GM23338 (cell line): ENCODE measurements at regions not wholly inside any gene's neighbourhood (a gene's known extent, or its start where the extent isn't known, plus 50 kb on each side); places are given as distances from the start of the nearest gene placed in this dataset.

Experiments used
- ATAC-seq: fragments of 200-7000 bp; cut with Tn5 transposase; 3 replicates; pipeline ENCODE4 v1.9.1; 2020
- DNase-seq: peaks from one replicate; pipeline ENCODE4 v3.0.0-alpha.2; 2015; ENCODE audit warnings: low spot score
- H2AFZ ChIP-seq: fragments of 200-600 bp; sonication (generic); 2 replicates; pipeline ENCODE4 v1.8.0; 2016; ENCODE audit warnings: antibody characterized with exemption, mild to moderate bottlenecking, moderate library complexity
- H3F3A ChIP-seq: fragments of 200-600 bp; sonication (generic); replicated peaks from 2 replicates; pipeline ENCODE4 v1.8.0; 2017; ENCODE audit warnings: antibody characterized with exemption, mixed run types, low read depth
- H3K27ac ChIP-seq: fragments of 200-600 bp; sonication (generic); 2 replicates; pipeline ENCODE4 v1.6.1; 2016; ENCODE audit warnings: low read depth
- H3K27me3 ChIP-seq: fragments of 200-600 bp; sonication (generic); 2 replicates; pipeline ENCODE4 v1.8.0; 2016; ENCODE audit warnings: mild to moderate bottlenecking, mixed run types, moderate library complexity; ENCODE audit not compliant: insufficient read depth
- H3K36me3 ChIP-seq: fragments of 200-600 bp; sonication (generic); 2 replicates; pipeline ENCODE4 v1.8.0; 2016; ENCODE audit warnings: mild to moderate bottlenecking; ENCODE audit not compliant: insufficient read depth
- H3K4me1 ChIP-seq: fragments of 200-600 bp; sonication (generic); 2 replicates; pipeline ENCODE4 v1.8.0; 2016; ENCODE audit warnings: mild to moderate bottlenecking, moderate library complexity; ENCODE audit not compliant: insufficient read depth
- H3K4me2 ChIP-seq: fragments of 200-600 bp; sonication (generic); 2 replicates; pipeline ENCODE4 v1.7.1; 2017; ENCODE audit warnings: mixed run types
- H3K4me3 ChIP-seq: fragments of 200-600 bp; sonication (generic); 2 replicates; pipeline ENCODE4 v1.6.1; 2016; ENCODE audit warnings: mixed run types
- H3K79me2 ChIP-seq: fragments of 200-600 bp; sonication (generic); replicated peaks from 2 replicates; pipeline ENCODE4 v1.8.0; 2017; ENCODE audit warnings: mild to moderate bottlenecking; ENCODE audit not compliant: insufficient read depth
- H3K9me2 ChIP-seq: fragments of 200-600 bp; sonication (generic); 2 replicates; pipeline ENCODE4 v1.8.0; 2017; ENCODE audit not compliant: insufficient read depth
- H4K20me1 ChIP-seq: fragments of 200-600 bp; sonication (generic); replicated peaks from 2 replicates; pipeline ENCODE4 v1.8.0; 2017; ENCODE audit warnings: mild to moderate bottlenecking; ENCODE audit not compliant: insufficient read depth
- H3K27ac Mint-ChIP-seq: 2 replicates; pipeline ENCODE4 v1.8.0; 2020; ENCODE audit warnings: inconsistent platforms, mild to moderate bottlenecking, moderate library complexity, mixed read lengths
- H3K27me3 Mint-ChIP-seq: 3 replicates; pipeline ENCODE4 v1.8.0; 2022; ENCODE audit warnings: low read depth, mild to moderate bottlenecking, moderate library complexity, mixed read lengths, inconsistent platforms; ENCODE audit not compliant: insufficient read depth, poor library complexity
- H3K36me3 Mint-ChIP-seq: 3 replicates; pipeline ENCODE4 v1.8.0; 2021; ENCODE audit warnings: low read depth, mild to moderate bottlenecking, inconsistent platforms, moderate library complexity, mixed read lengths
- H3K4me1 Mint-ChIP-seq: 3 replicates; pipeline ENCODE4 v1.8.0; 2020; ENCODE audit warnings: mild to moderate bottlenecking, inconsistent platforms, mixed read lengths
- H3K4me3 Mint-ChIP-seq: 3 replicates; pipeline ENCODE4 v1.8.0; 2021; ENCODE audit warnings: moderate library complexity, mild to moderate bottlenecking, inconsistent platforms, mixed read lengths
- H3K9me3 Mint-ChIP-seq: 3 replicates; pipeline ENCODE4 v1.8.0; 2020; ENCODE audit warnings: moderate library complexity, mild to moderate bottlenecking, inconsistent platforms, mixed read lengths
- CREB1 ChIP-seq: fragments of 250-450 bp; sonication (Bioruptor Pico); IDR thresholded peaks from 2 replicates; pipeline ENCODE4 v1.5.0; 2020; ENCODE audit warnings: low read depth, mild to moderate bottlenecking, moderate library complexity
- CTCF ChIP-seq, 2 experiments: fragments of 200-600 bp in 1 of 2; sonication (generic) in 1 of 2; conservative IDR thresholded peaks; 2 replicates each; pipeline versions ENCODE4 v1.5.1 to v1.6.1; 2016 to 2017; ENCODE audit warnings: antibody characterized with exemption in 2 of 2, low read depth in 2 of 2, mild to moderate bottlenecking in 2 of 2, moderate library complexity in 1 of 2
- ETS1 ChIP-seq: IDR thresholded peaks from 2 replicates; pipeline ENCODE4 v1.6.1; 2016; ENCODE audit warnings: antibody characterized with exemption
- EZH2 ChIP-seq: fragments of 200-600 bp; sonication (generic); IDR thresholded peaks from one replicate; pipeline ENCODE4 v1.8.0; 2017; ENCODE audit warnings: antibody characterized with exemption, mild to moderate bottlenecking, low read depth; ENCODE audit not compliant: unreplicated experiment
- EZH2phosphoT487 ChIP-seq: fragments of 200-600 bp; sonication (generic); IDR thresholded peaks from one replicate; pipeline ENCODE4 v1.8.1; 2018; ENCODE audit warnings: antibody characterized with exemption; ENCODE audit not compliant: unreplicated experiment
- JUNB ChIP-seq: IDR thresholded peaks from one replicate; pipeline ENCODE4 v1.6.1; 2016; ENCODE audit warnings: antibody characterized with exemption; ENCODE audit not compliant: unreplicated experiment
- NANOG ChIP-seq: IDR thresholded peaks from 2 replicates; pipeline ENCODE4 v1.6.1; 2016; ENCODE audit warnings: antibody characterized with exemption, borderline replicate concordance
- POLR2AphosphoS5 ChIP-seq: IDR thresholded peaks from 2 replicates; pipeline ENCODE4 v1.6.1; 2016; ENCODE audit warnings: antibody characterized with exemption, low read depth
- REST ChIP-seq: IDR thresholded peaks from one replicate; pipeline ENCODE4 v1.6.1; 2018; ENCODE audit warnings: antibody characterized with exemption; ENCODE audit not compliant: unreplicated experiment
- STAT1 ChIP-seq: IDR thresholded peaks from one replicate; pipeline ENCODE4 v1.6.1; 2016; ENCODE audit warnings: antibody characterized with exemption; ENCODE audit not compliant: unreplicated experiment
- ZNF114 ChIP-seq: fragments of 250-450 bp; sonication (Bioruptor Pico); IDR thresholded peaks from 2 replicates; pipeline ENCODE4 v1.5.0; 2020; ENCODE audit warnings: mild to moderate bottlenecking, moderate library complexity
- ZNF331 ChIP-seq: fragments of 250-450 bp; sonication (Bioruptor Pico); IDR thresholded peaks from 2 replicates; pipeline ENCODE4 v1.5.0; 2020; ENCODE audit warnings: low read depth, mild to moderate bottlenecking, moderate library complexity
- ZNF462 ChIP-seq: fragments of 250-450 bp; sonication (Bioruptor Pico); IDR thresholded peaks from 2 replicates; pipeline ENCODE4 v1.5.0; 2020; ENCODE audit warnings: mild to moderate bottlenecking, moderate library complexity

GRCh38 chr16:50955311-50955710, 195.8 kb downstream of the SALL1 start:
- H3K79me2 ChIP-seq: no peaks in the 10 kb centered on the region
- no peak overlapping the region for H3K4me2 ChIP-seq
- H3F3A ChIP-seq: no peaks in the 10 kb centered on the region
- Mint-ChIP-seq H3K27me3 (peaks cover 4% of the 10 kb centered on the region), H3K36me3 (no peaks in the 10 kb centered on the region), H3K27ac (no peak overlapping the region), H3K4me1 (no peaks in the 10 kb centered on the region), H3K9me3 (no peaks in the 10 kb centered on the region), H3K4me3 (no peak overlapping the region)
- no peak overlapping the region for H3K4me3 ChIP-seq
- H3K27ac ChIP-seq: no peak overlapping the region
- DNase-seq (no peak), ATAC-seq (no peak)
- no peaks in the 10 kb centered on the region for H4K20me1 ChIP-seq
- TF ChIP-seq ETS1 (no peak), POLR2AphosphoS5 (no peak), ZNF462 (CRISPR knock-in tag) (no peak), STAT1 (no peak), JUNB (no peak), ZNF114 (no peak), NANOG (no peak), EZH2phosphoT487 (no peak), ZNF331 (CRISPR knock-in tag) (no peak), REST (no peak), EZH2 (no peak), CTCF (conservative IDR thresholded peaks at IDR 0.05; ENCODE audit: low read depth in 2 of 2) (no peak), CREB1 (CRISPR knock-in tag) (no peak)
- no peaks in the 10 kb centered on the region for H3K9me2 ChIP-seq
- no peaks in the 10 kb centered on the region for H3K27me3 ChIP-seq
- no peaks in the 10 kb centered on the region for H3K36me3 ChIP-seq
- no peak overlapping the region for H2AFZ ChIP-seq
- H3K4me1 ChIP-seq: no peaks in the 10 kb centered on the region
